HEK293 (cell line): ENCODE measurements at regions not wholly inside any gene's neighbourhood (a gene's known extent, or its start where the extent isn't known, plus 50 kb on each side); places are given as distances from the start of the nearest gene placed in this dataset.

Experiments
- CTCF ChIA-PET: fragments of 350-600 bp; formaldehyde crosslinking; extraction: SDS; loops from one replicate; lab custom pipeline; 2021; ENCODE audit warnings: antibody characterized with exemption; lab: Yijun Ruan, JAX
- POLR2A ChIA-PET: fragments of 300-600 bp; formaldehyde crosslinking; extraction: SDS; loops from one replicate; lab custom pipeline; 2020; ENCODE audit warnings: antibody characterized with exemption, inconsistent platforms; lab: Yijun Ruan, JAX
- H3K27ac ChIP-seq: fragments of 200-500 bp; sonication (Bioruptor generic); 2 replicates; pipeline ENCODE4 v1.5.1; 2014; ENCODE audit warnings: low read depth, low read length, control low read depth, inconsistent platforms; ENCODE audit errors: extremely low read depth
- H3K36me3 ChIP-seq, 2 experiments: fragments of 200-500 bp in 1 of 2; sonication (Bioruptor generic) in 1 of 2; 1 replicate in 1 of 2; 2 replicates in 1 of 2; pipeline ENCODE4 v1.5.1; 2014 to 2017; ENCODE audit warnings: inconsistent platforms in 2 of 2, low read length in 2 of 2; ENCODE audit not compliant: control insufficient read depth in 2 of 2, insufficient read depth in 1 of 2
- H3K4me1 ChIP-seq: fragments of 200-500 bp; sonication (Bioruptor generic); 2 replicates; pipeline ENCODE4 v1.5.1; 2014; ENCODE audit warnings: mild to moderate bottlenecking, low read length, inconsistent platforms; ENCODE audit not compliant: control insufficient read depth, insufficient read depth
- H3K4me3 ChIP-seq: 2 replicates; pipeline ENCODE4 v1.5.1; 2011; ENCODE audit warnings: low read depth, mild to moderate bottlenecking, control low read depth, low read length, moderate library complexity
- H3K9me3 ChIP-seq: fragments of 200-500 bp; sonication (Bioruptor generic); 2 replicates; pipeline ENCODE4 v1.5.1; 2014; ENCODE audit warnings: low read depth, low read length, inconsistent platforms; ENCODE audit not compliant: control insufficient read depth, insufficient read depth
- ATF2 ChIP-seq: fragments of 450-650 bp; formaldehyde crosslinking; IDR thresholded peaks from 2 replicates; pipeline ENCODE4 v1.5.1; 2016; ENCODE audit warnings: missing biosample characterization, missing genetic modification characterization, low read depth
- FEZF1 ChIP-seq: fragments of 450-650 bp; formaldehyde crosslinking; IDR thresholded peaks from 2 replicates; pipeline ENCODE4 v1.5.1; 2016; ENCODE audit warnings: missing biosample characterization, missing genetic modification characterization
- GLI4 ChIP-seq: fragments of 450-650 bp; formaldehyde crosslinking; IDR thresholded peaks from 2 replicates; pipeline ENCODE4 v1.5.1; 2016; ENCODE audit warnings: missing biosample characterization, missing genetic modification characterization
- GLIS2 ChIP-seq: fragments of 450-650 bp; formaldehyde crosslinking; IDR thresholded peaks from 2 replicates; pipeline ENCODE4 v1.5.1; 2016; ENCODE audit warnings: missing biosample characterization, missing genetic modification characterization
- PRDM1 ChIP-seq: fragments of 450-650 bp; formaldehyde crosslinking; IDR thresholded peaks from 2 replicates; pipeline ENCODE4; 2016; ENCODE audit warnings: missing biosample characterization, missing genetic modification characterization
- SETDB1 ChIP-seq: IDR thresholded peaks from one replicate; pipeline ENCODE4 v1.6.1; 2017; ENCODE audit warnings: mild to moderate bottlenecking, low read length, moderate library complexity, mixed read lengths; ENCODE audit not compliant: insufficient read length
- TRIM28 ChIP-seq: IDR thresholded peaks from 2 replicates; pipeline ENCODE4 v1.6.1; 2011; ENCODE audit warnings: low read length, control low read depth, borderline replicate concordance
- YY2 ChIP-seq: fragments of 450-650 bp; formaldehyde crosslinking; IDR thresholded peaks from 2 replicates; pipeline ENCODE4 v1.5.1; 2016; ENCODE audit warnings: missing biosample characterization, missing genetic modification characterization
- ZNF114 ChIP-seq: fragments of 450-650 bp; formaldehyde crosslinking; IDR thresholded peaks from 2 replicates; pipeline ENCODE4 v1.5.0; 2017; ENCODE audit warnings: missing biosample characterization, missing genetic modification characterization
- ZNF132 ChIP-seq: fragments of 450-650 bp; formaldehyde crosslinking; IDR thresholded peaks from 2 replicates; pipeline ENCODE4 v1.5.1; 2017; ENCODE audit warnings: missing biosample characterization, missing genetic modification characterization, borderline replicate concordance
- ZNF175 ChIP-seq: fragments of 450-650 bp; formaldehyde crosslinking; IDR thresholded peaks from 2 replicates; pipeline ENCODE4 v1.5.1; 2016; ENCODE audit warnings: missing biosample characterization, missing genetic modification characterization
- ZNF202 ChIP-seq: fragments of 450-650 bp; formaldehyde crosslinking; IDR thresholded peaks from 2 replicates; pipeline ENCODE4 v1.5.1; 2016; ENCODE audit warnings: missing biosample characterization, missing genetic modification characterization, borderline replicate concordance
- ZNF654 ChIP-seq: fragments of 450-650 bp; formaldehyde crosslinking; IDR thresholded peaks from 2 replicates; pipeline ENCODE4 v1.5.1; 2016; ENCODE audit warnings: low read depth, missing biosample characterization, missing genetic modification characterization
- ZNF777 ChIP-seq: fragments of 450-650 bp; formaldehyde crosslinking; IDR thresholded peaks from 2 replicates; pipeline ENCODE4 v1.5.1; 2017; ENCODE audit warnings: missing biosample characterization, missing genetic modification characterization, borderline replicate concordance
- ZNF843 ChIP-seq: fragments of 450-650 bp; formaldehyde crosslinking; IDR thresholded peaks from 2 replicates; pipeline ENCODE4 v1.5.1; 2016; ENCODE audit warnings: missing biosample characterization, missing genetic modification characterization
- ZSCAN4 ChIP-seq: fragments of 450-650 bp; formaldehyde crosslinking; IDR thresholded peaks from 2 replicates; pipeline ENCODE4 v1.5.1; 2017; ENCODE audit warnings: missing biosample characterization, missing genetic modification characterization
- TF ChIP-seq, protein P1 (sequence below): fragments of 450-650 bp; IDR thresholded peaks from 2 replicates; pipeline ENCODE4 v1.5.1; 2018; ENCODE audit warnings: missing biosample characterization, missing genetic modification characterization
- TF ChIP-seq, protein P2 (sequence below): fragments of 450-650 bp; formaldehyde crosslinking; IDR thresholded peaks from 2 replicates; pipeline ENCODE4 v1.5.1; 2017; ENCODE audit warnings: missing biosample characterization, missing genetic modification characterization
- TF ChIP-seq, protein P3 (sequence below): fragments of 450-650 bp; formaldehyde crosslinking; IDR thresholded peaks from 2 replicates; pipeline ENCODE4 v1.5.1; 2017; ENCODE audit warnings: missing biosample characterization, missing genetic modification characterization
- TF ChIP-seq, protein P4 (sequence below): sonication (generic); formaldehyde crosslinking; IDR thresholded peaks from 2 replicates; pipeline ENCODE4 v1.8.1; 2022; ENCODE audit warnings: mild to moderate bottlenecking, moderate library complexity, missing genetic modification reagents
- TF ChIP-seq, protein P5 (sequence below): fragments of 450-650 bp; formaldehyde crosslinking; IDR thresholded peaks from 2 replicates; pipeline ENCODE4 v1.5.1; 2017; ENCODE audit warnings: missing biosample characterization, missing genetic modification characterization

GRCh38 chr11:122414406-122415018 lies 241.0 kb upstream of the UBASH3B start:
- no peaks in the 10 kb centered on the region for H3K36me3 ChIP-seq
- no peaks in the 10 kb centered on the region for H3K4me1 ChIP-seq
- CTCF ChIA-PET = interaction anchor here (1.3 kb wide), 1 partner anchor 17 kb away, joined by 4 read pairs; no protein-coding TSS in a partner anchor
- TF ChIP-seq ZNF654 (no peak), ZNF175 (tag by site-specific recombination) (no peak), TRIM28 (peak; percentile 99), GLI4 (tag by site-specific recombination) (no peak), SETDB1 (peak; percentile 98)
- no peaks in the 10 kb centered on the region for H3K9me3 ChIP-seq
- POLR2A ChIA-PET = no interaction called here
- H3K27ac ChIP-seq = no peak overlapping the region
- H3K4me3 ChIP-seq = no peak overlapping the region

DNA sequence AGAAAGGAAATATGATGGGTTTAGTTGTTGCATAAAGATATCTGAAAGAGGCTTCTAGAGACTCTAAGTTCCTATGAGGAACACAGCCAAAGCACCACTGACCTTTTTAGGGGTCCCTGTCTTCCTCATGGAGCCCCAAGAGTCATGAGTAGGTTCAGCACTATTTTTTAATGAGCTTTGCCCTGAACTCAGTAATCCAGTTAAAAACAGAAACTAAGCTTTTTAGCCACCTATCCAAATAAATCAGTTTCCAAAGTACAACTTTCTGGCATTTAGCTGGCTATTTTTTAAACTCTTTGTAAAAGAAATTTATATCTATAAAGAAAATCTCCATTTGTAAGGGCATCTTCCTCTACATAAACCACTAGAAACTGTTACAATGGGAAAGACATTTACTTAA lies 241.8 kb upstream of the UBASH3B start:
- no peaks in the 10 kb centered on the region for H3K36me3 ChIP-seq
- CTCF ChIA-PET = no interaction called here
- H3K4me3 ChIP-seq = no peak overlapping the region
- POLR2A ChIA-PET = no interaction called here
- no peaks in the 10 kb centered on the region for H3K9me3 ChIP-seq
- H3K27ac ChIP-seq = no peak overlapping the region
- no peak for TF ChIP-seq ZNF132 (tag by site-specific recombination)
- no peaks in the 10 kb centered on the region for H3K4me1 ChIP-seq

GRCh38 chr11:122412581-122412980 lies 242.9 kb upstream of the UBASH3B start:
- POLR2A ChIA-PET = interaction anchor here (0.5 kb wide), 1 partner anchor 15 kb away, joined by 4 read pairs; no protein-coding TSS in a partner anchor
- Histone ChIP-seq H3K36me3 (no peaks in the 10 kb centered on the region), H3K4me3 (no peak overlapping the region), H3K9me3 (no peaks in the 10 kb centered on the region), H3K4me1 (no peaks in the 10 kb centered on the region), H3K27ac (no peak overlapping the region)
- CTCF ChIA-PET = interaction anchor here (1.4 kb wide), 1 partner anchor 93 kb away, joined by 4 read pairs; no protein-coding TSS in a partner anchor
- TF ChIP-seq ZSCAN4 (tag by site-specific recombination) = no peak
- TF ChIP-seq, protein P1, sequence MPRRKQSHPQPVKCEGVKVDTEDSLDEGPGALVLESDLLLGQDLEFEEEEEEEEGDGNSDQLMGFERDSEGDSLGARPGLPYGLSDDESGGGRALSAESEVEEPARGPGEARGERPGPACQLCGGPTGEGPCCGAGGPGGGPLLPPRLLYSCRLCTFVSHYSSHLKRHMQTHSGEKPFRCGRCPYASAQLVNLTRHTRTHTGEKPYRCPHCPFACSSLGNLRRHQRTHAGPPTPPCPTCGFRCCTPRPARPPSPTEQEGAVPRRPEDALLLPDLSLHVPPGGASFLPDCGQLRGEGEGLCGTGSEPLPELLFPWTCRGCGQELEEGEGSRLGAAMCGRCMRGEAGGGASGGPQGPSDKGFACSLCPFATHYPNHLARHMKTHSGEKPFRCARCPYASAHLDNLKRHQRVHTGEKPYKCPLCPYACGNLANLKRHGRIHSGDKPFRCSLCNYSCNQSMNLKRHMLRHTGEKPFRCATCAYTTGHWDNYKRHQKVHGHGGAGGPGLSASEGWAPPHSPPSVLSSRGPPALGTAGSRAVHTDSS = no peak
- no peak for TF ChIP-seq FEZF1 (tag by site-specific recombination)
- TF ChIP-seq, protein P2, sequence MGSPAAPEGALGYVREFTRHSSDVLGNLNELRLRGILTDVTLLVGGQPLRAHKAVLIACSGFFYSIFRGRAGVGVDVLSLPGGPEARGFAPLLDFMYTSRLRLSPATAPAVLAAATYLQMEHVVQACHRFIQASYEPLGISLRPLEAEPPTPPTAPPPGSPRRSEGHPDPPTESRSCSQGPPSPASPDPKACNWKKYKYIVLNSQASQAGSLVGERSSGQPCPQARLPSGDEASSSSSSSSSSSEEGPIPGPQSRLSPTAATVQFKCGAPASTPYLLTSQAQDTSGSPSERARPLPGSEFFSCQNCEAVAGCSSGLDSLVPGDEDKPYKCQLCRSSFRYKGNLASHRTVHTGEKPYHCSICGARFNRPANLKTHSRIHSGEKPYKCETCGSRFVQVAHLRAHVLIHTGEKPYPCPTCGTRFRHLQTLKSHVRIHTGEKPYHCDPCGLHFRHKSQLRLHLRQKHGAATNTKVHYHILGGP = no peak
- no peak for TF ChIP-seq PRDM1
- no peak for TF ChIP-seq GLIS2 (tag by site-specific recombination)
- TF ChIP-seq YY2 (tag by site-specific recombination) = no peak
- TF ChIP-seq, protein P3, sequence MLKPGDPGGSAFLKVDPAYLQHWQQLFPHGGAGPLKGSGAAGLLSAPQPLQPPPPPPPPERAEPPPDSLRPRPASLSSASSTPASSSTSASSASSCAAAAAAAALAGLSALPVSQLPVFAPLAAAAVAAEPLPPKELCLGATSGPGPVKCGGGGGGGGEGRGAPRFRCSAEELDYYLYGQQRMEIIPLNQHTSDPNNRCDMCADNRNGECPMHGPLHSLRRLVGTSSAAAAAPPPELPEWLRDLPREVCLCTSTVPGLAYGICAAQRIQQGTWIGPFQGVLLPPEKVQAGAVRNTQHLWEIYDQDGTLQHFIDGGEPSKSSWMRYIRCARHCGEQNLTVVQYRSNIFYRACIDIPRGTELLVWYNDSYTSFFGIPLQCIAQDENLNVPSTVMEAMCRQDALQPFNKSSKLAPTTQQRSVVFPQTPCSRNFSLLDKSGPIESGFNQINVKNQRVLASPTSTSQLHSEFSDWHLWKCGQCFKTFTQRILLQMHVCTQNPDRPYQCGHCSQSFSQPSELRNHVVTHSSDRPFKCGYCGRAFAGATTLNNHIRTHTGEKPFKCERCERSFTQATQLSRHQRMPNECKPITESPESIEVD (tag by site-specific recombination) = no peak
- no peak for TF ChIP-seq ZNF114 (tag by site-specific recombination)
- no peak for TF ChIP-seq ZNF654
- TF ChIP-seq ATF2 (tag by site-specific recombination) = no peak
- TF ChIP-seq ZNF777 = no peak
- TF ChIP-seq ZNF843 (tag by site-specific recombination) = no peak
- TF ChIP-seq, protein P4, sequence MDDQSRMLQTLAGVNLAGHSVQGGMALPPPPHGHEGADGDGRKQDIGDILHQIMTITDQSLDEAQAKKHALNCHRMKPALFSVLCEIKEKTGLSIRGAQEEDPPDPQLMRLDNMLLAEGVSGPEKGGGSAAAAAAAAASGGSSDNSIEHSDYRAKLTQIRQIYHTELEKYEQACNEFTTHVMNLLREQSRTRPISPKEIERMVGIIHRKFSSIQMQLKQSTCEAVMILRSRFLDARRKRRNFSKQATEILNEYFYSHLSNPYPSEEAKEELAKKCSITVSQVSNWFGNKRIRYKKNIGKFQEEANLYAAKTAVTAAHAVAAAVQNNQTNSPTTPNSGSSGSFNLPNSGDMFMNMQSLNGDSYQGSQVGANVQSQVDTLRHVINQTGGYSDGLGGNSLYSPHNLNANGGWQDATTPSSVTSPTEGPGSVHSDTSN = no peak
- TF ChIP-seq ZNF202 (tag by site-specific recombination) = no peak
- TF ChIP-seq, protein P5, sequence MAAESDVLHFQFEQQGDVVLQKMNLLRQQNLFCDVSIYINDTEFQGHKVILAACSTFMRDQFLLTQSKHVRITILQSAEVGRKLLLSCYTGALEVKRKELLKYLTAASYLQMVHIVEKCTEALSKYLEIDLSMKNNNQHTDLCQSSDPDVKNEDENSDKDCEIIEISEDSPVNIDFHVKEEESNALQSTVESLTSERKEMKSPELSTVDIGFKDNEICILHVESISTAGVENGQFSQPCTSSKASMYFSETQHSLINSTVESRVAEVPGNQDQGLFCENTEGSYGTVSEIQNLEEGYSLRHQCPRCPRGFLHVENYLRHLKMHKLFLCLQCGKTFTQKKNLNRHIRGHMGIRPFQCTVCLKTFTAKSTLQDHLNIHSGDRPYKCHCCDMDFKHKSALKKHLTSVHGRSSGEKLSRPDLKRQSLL (tag by site-specific recombination) = no peak
